HEK293T (cell line): ENCODE measurements at regions not wholly inside any gene's neighbourhood (a gene's known extent, or its start where the extent isn't known, plus 50 kb on each side); places are given as distances from the start of the nearest gene placed in this dataset.
"Not testable (repeated sequence)": the region's sequence is repeated elsewhere in the genome, so short reads cannot be mapped to it uniquely, and the experiment has no call there.

Experiments
- CTCF ChIA-PET: fragments of 350-600 bp; formaldehyde crosslinking; extraction: SDS; loops from one replicate; lab custom pipeline; 2021; ENCODE audit warnings: antibody characterized with exemption, inconsistent platforms; lab: Yijun Ruan, JAX
- POLR2A ChIA-PET: fragments of 350-600 bp; formaldehyde crosslinking; extraction: SDS; loops from one replicate; lab custom pipeline; 2020; ENCODE audit warnings: antibody characterized with exemption, inconsistent platforms; lab: Yijun Ruan, JAX
- DNase-seq: peaks from one replicate; pipeline ENCODE4 v3.0.0; 2012; ENCODE audit warnings: mixed read lengths; ENCODE audit errors: extremely low spot score

GRCh38 chr16:29274055-29275035, 132.2 kb downstream of the NPIPB11 start:
- POLR2A ChIA-PET, CTCF ChIA-PET, DNase-seq: not testable (repeated sequence)

GRCh38 chr16:29273298-29274054, 133.0 kb downstream of the NPIPB11 start:
- CTCF ChIA-PET, POLR2A ChIA-PET, DNase-seq: not testable (repeated sequence)

DNA sequence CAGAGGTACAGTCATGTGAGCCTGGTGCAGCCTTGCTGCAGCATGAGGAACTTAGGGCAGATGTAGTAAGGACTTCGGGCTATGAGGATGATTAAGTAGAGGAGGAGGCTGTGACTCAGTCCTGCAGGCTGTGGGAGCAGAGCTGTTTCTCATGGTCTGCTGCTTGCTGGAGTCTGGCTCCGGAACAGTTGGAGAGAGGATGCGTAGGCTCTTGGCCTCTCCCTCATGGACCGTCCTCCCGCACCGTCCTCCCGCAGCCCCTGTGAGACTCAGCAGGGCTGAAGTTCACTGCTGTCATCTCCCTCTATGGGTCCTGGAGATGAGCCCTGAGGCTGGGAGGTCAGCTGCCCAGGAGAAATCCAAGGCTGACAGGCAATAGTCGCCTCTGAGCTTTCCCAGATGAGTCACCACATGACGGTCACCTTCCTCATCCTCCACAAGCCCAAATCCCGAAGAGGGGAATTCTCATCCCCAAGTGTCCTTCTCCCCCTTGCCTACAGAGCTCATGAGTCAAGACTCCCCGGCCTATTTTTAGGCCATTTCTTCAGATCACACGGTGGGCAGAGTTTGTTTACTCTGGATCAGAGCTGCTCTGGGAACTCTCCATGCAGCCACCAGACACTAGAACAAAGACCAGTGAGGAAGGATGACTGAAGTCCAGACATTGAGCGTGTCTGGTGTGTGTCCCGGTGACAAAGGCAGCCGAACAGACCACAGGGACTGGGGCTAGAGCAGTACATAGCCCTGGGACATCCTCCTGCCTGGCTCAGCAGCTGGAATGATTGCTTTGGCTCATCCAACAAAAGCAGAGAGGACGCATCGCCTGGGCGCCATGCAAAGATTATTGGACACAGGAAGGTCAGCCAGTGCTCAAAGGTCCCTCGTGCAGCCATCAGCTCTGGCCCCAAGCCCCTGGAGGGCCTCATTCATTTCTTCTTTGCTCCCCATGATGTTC, 134.5 kb downstream of the NPIPB11 start:
- CTCF ChIA-PET, POLR2A ChIA-PET, DNase-seq: not testable (repeated sequence)

DNA sequence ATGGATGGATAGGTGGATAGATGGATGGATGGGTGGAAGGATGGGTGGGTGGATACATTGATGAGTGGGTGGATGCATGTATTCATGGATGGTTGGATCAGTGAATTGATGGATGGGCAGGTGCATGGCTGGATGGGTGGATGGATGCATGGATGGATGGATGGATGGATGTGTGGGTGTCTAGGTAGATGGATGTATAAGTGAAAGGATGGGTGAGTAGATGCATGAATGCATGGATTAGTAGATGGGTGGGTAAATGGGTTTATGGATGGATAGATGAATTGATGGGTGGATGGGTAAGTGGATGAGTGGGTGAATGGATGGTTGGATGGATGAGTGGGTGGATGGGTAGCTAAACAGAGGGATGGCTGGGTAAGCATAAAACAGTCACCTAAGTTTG, 135.6 kb downstream of the NPIPB11 start:
- CTCF ChIA-PET, POLR2A ChIA-PET, DNase-seq: not testable (repeated sequence)

DNA sequence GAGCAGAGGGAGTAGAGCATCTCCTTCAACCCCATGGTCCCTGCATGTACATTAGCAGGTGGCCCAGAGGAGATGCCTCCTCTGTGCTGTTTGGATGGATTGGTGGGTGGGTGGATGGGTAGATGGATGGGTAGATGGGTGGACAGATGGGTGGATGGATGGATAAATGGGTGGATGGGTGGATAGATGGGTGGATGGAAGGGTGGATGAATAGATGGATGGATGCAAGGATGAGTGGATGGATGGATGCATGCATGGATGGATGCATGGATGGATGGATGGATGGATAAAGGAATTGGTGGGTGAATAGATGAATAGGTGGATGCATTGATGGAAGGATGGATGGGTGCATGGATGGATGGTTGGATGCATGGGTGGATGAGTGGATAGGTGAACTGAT, 136.5 kb downstream of the NPIPB11 start:
- POLR2A ChIA-PET, CTCF ChIA-PET, DNase-seq: not testable (repeated sequence)

- DNase-seq, CTCF ChIA-PET, POLR2A ChIA-PET: not testable (repeated sequence)
Measured at GRCh38 chr16:29269192-29269811, 137.2 kb downstream of the NPIPB11 start.

DNA sequence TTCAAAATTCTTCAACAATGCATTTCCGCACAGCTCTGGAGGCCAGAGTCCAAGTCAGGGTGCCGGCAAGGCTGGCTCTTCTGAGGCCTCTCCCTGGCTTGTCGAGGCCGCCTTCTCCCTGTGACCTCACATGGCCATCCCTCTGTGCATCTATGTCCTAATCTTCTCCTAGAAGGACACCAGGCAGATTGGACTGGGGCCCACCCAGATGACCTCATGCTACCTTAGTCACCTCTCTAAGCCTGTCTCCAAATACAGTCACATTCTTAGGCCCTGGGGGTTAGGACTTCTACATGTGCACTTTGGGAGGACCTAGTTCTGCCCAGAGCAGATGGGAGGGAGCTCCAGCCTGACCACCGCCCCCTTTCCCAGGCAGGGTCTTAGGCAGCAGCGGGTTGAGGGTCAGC, 137.7 kb downstream of the NPIPB11 start:
- POLR2A ChIA-PET, DNase-seq, CTCF ChIA-PET: not testable (repeated sequence)

GRCh38 chr16:29268348-29268747, 138.2 kb downstream of the NPIPB11 start:
- CTCF ChIA-PET, DNase-seq, POLR2A ChIA-PET: not testable (repeated sequence)

DNA sequence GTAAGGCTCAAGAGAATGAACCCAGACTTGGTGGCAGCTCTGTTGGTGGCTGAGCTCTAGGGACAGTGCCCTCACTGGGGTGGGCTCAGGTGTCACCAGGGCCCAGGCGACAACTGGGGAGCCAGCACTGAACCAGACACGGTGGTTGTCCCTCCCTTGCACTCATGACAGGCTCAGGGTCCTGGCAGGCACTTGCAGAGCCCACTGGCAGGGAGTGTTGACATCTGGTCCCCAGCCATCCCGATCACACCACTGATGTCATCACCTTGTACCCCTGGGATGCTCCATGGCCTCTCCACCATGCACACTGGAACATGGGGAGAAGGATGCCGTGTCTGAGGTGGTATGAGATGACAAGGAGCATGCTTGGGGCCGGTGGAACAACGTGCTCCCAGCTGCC, 138.6 kb downstream of the NPIPB11 start:
- CTCF ChIA-PET, POLR2A ChIA-PET, DNase-seq: not testable (repeated sequence)

DNA sequence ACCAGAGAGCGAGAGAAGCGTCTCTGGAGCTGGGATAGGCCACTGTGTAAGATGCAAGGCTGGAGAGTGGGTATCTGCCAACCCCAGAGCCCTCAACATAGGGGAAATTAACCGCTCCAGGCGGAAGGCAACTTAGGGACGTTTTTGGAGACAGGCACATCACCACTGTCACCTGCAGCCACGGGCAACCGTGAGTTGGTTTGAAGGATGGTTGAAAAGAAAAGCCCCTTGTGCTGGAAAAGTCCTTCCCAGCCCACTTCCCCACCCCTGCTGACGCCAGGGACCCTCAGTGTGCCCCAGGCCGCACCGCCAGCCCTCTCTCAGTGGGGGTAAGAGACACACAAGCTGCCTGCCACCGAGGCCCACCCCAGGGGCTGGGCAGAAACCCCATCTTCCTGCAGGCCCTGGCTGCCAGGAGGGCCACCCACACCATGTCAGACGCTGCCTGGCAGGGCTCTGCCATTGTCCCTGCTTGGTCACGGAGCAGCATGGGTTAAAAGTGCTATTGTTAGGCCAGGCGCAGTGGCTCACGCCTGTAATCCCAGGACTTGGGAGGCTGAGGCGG, 139.4 kb downstream of the NPIPB11 start:
- DNase-seq, POLR2A ChIA-PET, CTCF ChIA-PET: not testable (repeated sequence)

GRCh38 chr16:29266612-29267011, 139.9 kb downstream of the NPIPB11 start:
- DNase-seq, CTCF ChIA-PET, POLR2A ChIA-PET: not testable (repeated sequence)

DNA sequence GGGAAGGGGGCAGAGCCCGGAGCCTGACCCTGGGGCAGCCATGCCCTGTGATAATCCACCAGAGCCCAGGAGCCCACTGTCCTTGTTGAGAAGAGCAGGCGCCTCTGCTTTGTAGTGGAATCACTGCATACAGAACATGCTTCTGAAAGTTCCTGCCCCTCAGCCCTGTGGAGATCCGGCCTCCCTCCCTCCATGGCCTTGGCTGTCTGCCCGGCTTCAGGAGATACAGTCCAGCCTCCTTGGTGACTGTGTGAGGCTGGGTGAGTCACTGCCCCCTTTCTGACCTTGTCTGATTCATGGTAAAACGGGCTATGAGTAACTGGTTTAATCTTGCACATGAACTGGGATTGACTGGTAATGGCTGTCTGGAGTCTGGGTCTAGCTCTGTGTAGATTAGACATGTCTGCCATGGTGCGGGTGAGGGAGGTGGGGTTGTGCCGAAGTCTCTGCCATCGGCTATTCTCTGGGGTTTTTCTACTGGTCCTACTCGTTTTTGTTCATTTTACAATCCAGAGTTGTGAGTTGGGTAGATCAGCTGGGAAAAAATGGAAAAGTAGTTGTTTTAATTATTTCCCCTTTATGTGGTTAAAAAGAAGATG, 141.2 kb downstream of the NPIPB11 start:
- CTCF ChIA-PET, POLR2A ChIA-PET: not testable (repeated sequence)
- DNase-seq, result peak; percentile 17

GRCh38 chr16:29264080-29264837, 142.3 kb downstream of the NPIPB11 start:
- DNase-seq, CTCF ChIA-PET, POLR2A ChIA-PET: not testable (repeated sequence)

- DNase-seq, CTCF ChIA-PET, POLR2A ChIA-PET: not testable (repeated sequence)
Measured at GRCh38 chr16:29262725-29263124, 143.8 kb downstream of the NPIPB11 start.

- POLR2A ChIA-PET, CTCF ChIA-PET, DNase-seq: not testable (repeated sequence)
Measured at GRCh38 chr16:29261427-29262248, 144.9 kb downstream of the NPIPB11 start.
